Vagina (tissue), 2 donors: ENCODE measurements at regions not wholly inside any gene's neighbourhood (a gene's known extent, or its start where the extent isn't known, plus 50 kb on each side); places are given as distances from the start of the nearest gene placed in this dataset.
"Not testable (repeated sequence)": the region's sequence is repeated elsewhere in the genome, so short reads cannot be mapped to it uniquely, and the experiment has no call there.

Source experiments
- DNase-seq, 2 donors: peaks; one replicate each; pipeline ENCODE4 v3.0.0-alpha.2; 2017; ENCODE audit errors: extremely low spot score in 2 of 2
- H3K27ac ChIP-seq: fragments of 200-600 bp; sonication (generic); one replicate; pipeline ENCODE4 v1.5.1; 2019
- H3K27me3 ChIP-seq: fragments of 200-600 bp; sonication (generic); one replicate; pipeline ENCODE4 v1.5.1; 2019
- H3K36me3 ChIP-seq, 2 donors: fragments of 200-600 bp; sonication (generic); one replicate each; pipeline ENCODE4 v1.5.1; 2017 to 2019
- H3K4me1 ChIP-seq: fragments of 200-600 bp; sonication (generic); one replicate; pipeline ENCODE4 v1.5.1; 2019
- H3K4me3 ChIP-seq, 2 donors: fragments of 200-600 bp; sonication (generic); 1 replicate in 1 of 2; 2 replicates in 1 of 2; pipeline ENCODE4 v1.5.1; 2016 to 2019
- H3K9me3 ChIP-seq: fragments of 200-600 bp; sonication (generic); one replicate; pipeline ENCODE4 v1.5.1; 2019
- POLR2A ChIP-seq, 2 donors: fragments of 450-650 bp; IDR thresholded peaks; one replicate each; pipeline ENCODE4 v1.6.1; 2017; ENCODE audit warnings: antibody characterized with exemption in 2 of 2, mild to moderate bottlenecking in 2 of 2, moderate library complexity in 2 of 2
- POLR2AphosphoS5 ChIP-seq, 2 donors: sonication (generic); formaldehyde crosslinking; IDR thresholded peaks; one replicate each; pipeline ENCODE4 v1.9.0; 2017; ENCODE audit warnings: antibody characterized with exemption in 2 of 2, mild to moderate bottlenecking in 2 of 2, low read depth in 1 of 2; ENCODE audit not compliant: insufficient read depth in 1 of 2
- intact Hi-C: fragments of 100-400 bp; cut with DNase I; formaldehyde crosslinking; loops from one replicate; pipeline ENCODE4 v1.15.1; 2023
- TF ChIP-seq, protein P1 (sequence below), 3 experiments: fragments of 450-650 bp in 2 of 3; fragments of 200-600 bp in 1 of 3; sonication (generic) in 1 of 3; IDR thresholded peaks; one replicate each; pipeline ENCODE4 v1.5.1; 2017 to 2019; ENCODE audit warnings: antibody characterized with exemption in 3 of 3, mild to moderate bottlenecking in 2 of 3, moderate library complexity in 2 of 3

DNA sequence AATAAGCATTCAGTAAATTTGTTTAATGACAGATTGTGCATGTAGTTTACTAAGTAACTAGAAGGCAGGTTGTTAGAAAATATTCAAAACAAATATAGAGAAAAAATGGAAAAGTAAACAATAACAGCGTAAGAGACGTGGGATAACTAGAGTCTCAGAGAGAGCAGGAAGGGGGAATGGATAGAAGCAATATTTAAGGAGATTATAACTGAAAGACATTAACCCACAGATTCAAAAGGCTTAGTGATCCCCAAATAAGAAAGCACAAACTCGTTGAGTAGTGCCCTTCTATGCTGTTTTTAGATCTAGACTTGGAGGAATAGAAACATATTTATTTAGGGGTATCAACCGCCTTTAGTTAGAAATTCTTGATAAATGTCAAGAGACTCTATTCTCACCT, 169.7 kb upstream of the RGS6 start:
- Histone ChIP-seq H3K9me3 (no peaks in the 10 kb centered on the region), H3K36me3 (no peaks in the 10 kb centered on the region), H3K27ac (no peak overlapping the region), H3K4me1 (peaks cover 4% of the 10 kb centered on the region), H3K27me3 (no peaks in the 10 kb centered on the region), H3K4me3 (no peak overlapping the region)
- intact Hi-C loops: no loop called here
- no peak for DNase-seq
- TF ChIP-seq POLR2AphosphoS5 (IDR thresholded peaks at IDR 0.05; ENCODE audit: insufficient read depth in 1 of 2, low read depth in 1 of 2) (no peak), POLR2A (IDR thresholded peaks at IDR 0.05) (no peak)
- TF ChIP-seq, protein P1, sequence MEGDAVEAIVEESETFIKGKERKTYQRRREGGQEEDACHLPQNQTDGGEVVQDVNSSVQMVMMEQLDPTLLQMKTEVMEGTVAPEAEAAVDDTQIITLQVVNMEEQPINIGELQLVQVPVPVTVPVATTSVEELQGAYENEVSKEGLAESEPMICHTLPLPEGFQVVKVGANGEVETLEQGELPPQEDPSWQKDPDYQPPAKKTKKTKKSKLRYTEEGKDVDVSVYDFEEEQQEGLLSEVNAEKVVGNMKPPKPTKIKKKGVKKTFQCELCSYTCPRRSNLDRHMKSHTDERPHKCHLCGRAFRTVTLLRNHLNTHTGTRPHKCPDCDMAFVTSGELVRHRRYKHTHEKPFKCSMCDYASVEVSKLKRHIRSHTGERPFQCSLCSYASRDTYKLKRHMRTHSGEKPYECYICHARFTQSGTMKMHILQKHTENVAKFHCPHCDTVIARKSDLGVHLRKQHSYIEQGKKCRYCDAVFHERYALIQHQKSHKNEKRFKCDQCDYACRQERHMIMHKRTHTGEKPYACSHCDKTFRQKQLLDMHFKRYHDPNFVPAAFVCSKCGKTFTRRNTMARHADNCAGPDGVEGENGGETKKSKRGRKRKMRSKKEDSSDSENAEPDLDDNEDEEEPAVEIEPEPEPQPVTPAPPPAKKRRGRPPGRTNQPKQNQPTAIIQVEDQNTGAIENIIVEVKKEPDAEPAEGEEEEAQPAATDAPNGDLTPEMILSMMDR (IDR thresholded peaks at IDR 0.05): no peak

DNA sequence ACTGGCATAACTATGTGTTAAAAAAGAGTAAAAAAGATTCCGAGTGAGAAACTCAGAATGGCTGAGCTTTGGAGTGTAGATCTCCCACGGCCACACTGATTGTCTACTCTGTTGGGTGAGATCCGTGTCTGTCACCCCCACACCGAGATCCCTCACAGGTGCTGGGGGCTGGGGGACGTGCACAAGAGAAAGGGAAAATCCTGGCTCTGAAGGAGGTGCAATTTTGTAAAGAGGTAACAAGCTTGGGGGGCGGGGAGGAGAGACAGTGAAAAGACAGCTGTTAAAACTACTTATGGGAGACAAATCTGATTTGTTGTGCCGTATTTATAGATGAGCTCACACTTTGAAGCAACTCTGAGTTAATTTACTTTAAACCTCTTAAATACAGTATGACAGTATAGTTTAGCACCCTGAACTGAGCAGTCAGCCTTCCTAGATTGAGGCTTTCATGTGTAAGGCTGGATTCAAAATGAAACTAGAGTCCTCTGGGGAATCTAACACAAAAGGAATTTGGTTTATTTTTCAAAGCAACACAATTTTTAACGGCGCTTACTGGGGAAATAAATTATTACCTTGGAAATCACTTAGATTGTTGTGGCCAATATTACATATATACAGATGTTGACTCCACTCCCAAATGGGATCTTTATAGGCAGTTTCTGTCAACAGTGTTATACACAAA, 167.4 kb upstream of the RGS6 start:
- no peak for DNase-seq
- no peaks in the 10 kb centered on the region for H3K36me3 ChIP-seq
- no peak overlapping the region for H3K4me3 ChIP-seq
- no peak overlapping the region for H3K27ac ChIP-seq
- TF ChIP-seq POLR2A (IDR thresholded peaks at IDR 0.05) (no peak), POLR2AphosphoS5 (IDR thresholded peaks at IDR 0.05; ENCODE audit: insufficient read depth in 1 of 2, low read depth in 1 of 2) (no peak)
- TF ChIP-seq, protein P1 (IDR thresholded peaks at IDR 0.05): no peak
- H3K9me3 ChIP-seq: no peaks in the 10 kb centered on the region
- intact Hi-C loops: no loop called here
- peaks cover 4% of the 10 kb centered on the region for H3K4me1 ChIP-seq
- no peaks in the 10 kb centered on the region for H3K27me3 ChIP-seq

DNA sequence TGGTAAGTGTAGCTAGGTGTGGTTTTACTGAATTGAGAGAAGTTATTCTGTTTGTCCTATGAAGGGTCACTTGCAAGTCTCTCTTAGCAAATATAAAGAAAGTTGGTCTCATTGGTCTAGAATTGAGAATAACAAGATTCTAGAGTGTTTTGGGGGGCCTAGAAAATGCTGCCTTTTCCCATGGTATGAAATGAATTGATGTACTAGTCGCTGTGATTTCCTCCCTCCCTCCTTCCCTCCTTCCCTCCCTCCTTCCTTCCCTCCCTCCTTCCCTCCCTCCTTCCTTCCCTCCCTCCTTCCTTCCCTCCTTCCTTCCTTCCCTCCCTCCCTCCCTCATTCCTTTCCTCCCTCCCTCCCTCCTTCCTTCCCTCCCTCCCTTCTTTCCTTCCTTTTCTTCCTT, 166.7 kb upstream of the RGS6 start:
- no peak for DNase-seq
- Histone ChIP-seq H3K27ac (no peak overlapping the region), H3K4me3 (no peak overlapping the region), H3K9me3 (no peaks in the 10 kb centered on the region), H3K36me3 (no peaks in the 10 kb centered on the region), H3K27me3 (no peaks in the 10 kb centered on the region), H3K4me1 (peaks cover 4% of the 10 kb centered on the region)
- no peak for TF ChIP-seq POLR2AphosphoS5 (IDR thresholded peaks at IDR 0.05; ENCODE audit: insufficient read depth in 1 of 2, low read depth in 1 of 2)
- no peak for TF ChIP-seq POLR2A (IDR thresholded peaks at IDR 0.05)
- TF ChIP-seq, protein P1 (IDR thresholded peaks at IDR 0.05): no peak
- intact Hi-C loops: no loop called here

DNA sequence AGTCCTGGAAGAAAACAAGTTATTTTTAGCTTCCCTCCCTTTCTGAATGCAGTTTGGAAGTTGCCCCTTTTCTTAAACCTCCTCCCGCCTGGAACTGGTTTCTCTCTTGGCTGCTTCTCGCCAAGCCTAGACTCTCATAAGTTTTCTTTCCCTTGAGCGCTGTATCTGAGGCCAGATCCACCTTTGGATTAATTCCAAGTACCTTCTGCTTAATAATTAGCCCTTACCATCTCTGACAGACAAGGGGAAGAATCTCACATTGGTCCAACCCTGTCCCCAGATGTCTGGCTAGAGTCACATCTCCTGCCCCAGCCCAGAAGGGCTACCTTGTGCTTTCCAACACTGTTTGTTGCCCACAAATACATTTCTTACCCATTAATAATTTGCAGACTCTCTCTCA, 161.8 kb upstream of the RGS6 start:
- Histone ChIP-seq H3K27ac (no peak overlapping the region), H3K4me3 (no peak overlapping the region), H3K36me3 (no peaks in the 10 kb centered on the region), H3K9me3 (no peaks in the 10 kb centered on the region), H3K27me3 (no peaks in the 10 kb centered on the region), H3K4me1 (no peaks in the 10 kb centered on the region)
- TF ChIP-seq POLR2A (IDR thresholded peaks at IDR 0.05) (no peak), POLR2AphosphoS5 (IDR thresholded peaks at IDR 0.05; ENCODE audit: insufficient read depth in 1 of 2, low read depth in 1 of 2) (no peak)
- TF ChIP-seq, protein P1 (IDR thresholded peaks at IDR 0.05): no peak
- no peak for DNase-seq
- intact Hi-C loops: no loop called here

DNA sequence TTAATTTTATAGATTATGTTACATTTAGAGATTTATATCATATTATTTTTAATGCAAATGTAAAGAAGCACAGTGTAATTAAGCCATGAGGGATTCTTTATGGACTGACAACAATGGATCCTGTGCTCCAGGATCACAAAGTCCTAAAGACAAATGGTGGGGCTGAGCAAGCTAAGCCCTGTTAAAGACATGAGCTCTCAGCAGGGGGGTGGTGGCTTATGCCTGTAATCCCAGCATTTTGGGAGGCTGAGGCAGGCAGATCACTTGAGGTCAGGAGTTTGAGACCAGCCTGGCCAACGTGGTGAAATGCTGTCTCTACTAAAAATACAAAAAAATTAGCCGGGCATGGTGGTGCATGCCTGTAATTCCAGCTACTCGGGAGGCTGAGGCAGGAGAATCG, 160.8 kb upstream of the RGS6 start:
- H3K9me3 ChIP-seq, H3K27ac ChIP-seq, H3K4me3 ChIP-seq, intact Hi-C loops, H3K36me3 ChIP-seq, DNase-seq, H3K4me1 ChIP-seq, H3K27me3 ChIP-seq: not testable (repeated sequence)

DNA sequence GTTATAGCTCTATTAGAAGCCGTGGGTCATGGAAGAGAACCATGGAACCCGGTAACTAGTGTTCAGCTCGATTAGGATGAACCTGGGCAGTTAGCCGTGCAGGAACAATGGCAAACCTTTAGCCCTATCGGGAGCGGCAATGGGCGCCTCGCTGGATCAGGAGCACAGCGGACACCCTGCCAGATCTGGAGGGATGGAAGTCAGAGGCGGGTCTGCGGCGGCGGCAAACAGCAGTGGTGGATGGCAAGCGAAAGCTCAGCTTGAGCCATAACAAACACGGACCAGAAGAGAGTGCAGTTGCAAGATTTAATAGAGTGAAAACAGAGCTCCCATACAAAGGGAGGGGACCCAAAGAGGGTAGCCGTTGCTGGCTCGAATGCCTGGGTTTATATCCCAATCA, 160.2 kb upstream of the RGS6 start:
- H3K27me3 ChIP-seq, intact Hi-C loops, H3K4me1 ChIP-seq, H3K27ac ChIP-seq, H3K9me3 ChIP-seq, H3K4me3 ChIP-seq, H3K36me3 ChIP-seq, DNase-seq: not testable (repeated sequence)
